CD4-positive, alpha-beta T cell (primary cell): ENCODE measurements at regions not wholly inside any gene's neighbourhood (a gene's known extent, or its start where the extent isn't known, plus 50 kb on each side); places are given as distances from the start of the nearest gene placed in this dataset.

Experiments used
- ATAC-seq: fragments of 200-7000 bp; cut with Tn5 transposase; one replicate; pipeline ENCODE4 v1.10.0; 2022; ENCODE audit warnings: mild to moderate bottlenecking; ENCODE audit not compliant: poor library complexity
- CTCF ChIA-PET: fragments of 350-600 bp; sonication (Branson Sonifier 250); formaldehyde crosslinking; loops from one replicate; lab custom pipeline; 2021; ENCODE audit warnings: antibody characterized with exemption, inconsistent platforms; lab: Charles Lee
- POLR2A ChIA-PET: fragments of 350-600 bp; sonication (Branson Sonifier 250); formaldehyde crosslinking; loops from one replicate; lab custom pipeline; 2021; ENCODE audit warnings: antibody characterized with exemption, inconsistent platforms; lab: Charles Lee
- DNase-seq, 14 experiments: peaks; one replicate each; pipeline ENCODE4 v3.0.0-alpha.2; 2013 to 2020; ENCODE audit warnings: mixed read lengths in 2 of 14
- H3K27ac ChIP-seq, 2 donors: one replicate each; pipeline versions ENCODE4 v1.5.1 to v1.7.0; 2013; ENCODE audit warnings: low read length in 2 of 2, low read depth in 1 of 2, mild to moderate bottlenecking in 1 of 2
- H3K27me3 ChIP-seq, 2 experiments: 1 replicate in 1 of 2; 2 replicates in 1 of 2; pipeline versions ENCODE4 v1.6.1 to v1.7.0; 2013; ENCODE audit warnings: low read length in 2 of 2, control low read depth in 1 of 2, mild to moderate bottlenecking in 1 of 2, moderate library complexity in 1 of 2; ENCODE audit not compliant: insufficient read depth in 2 of 2, control insufficient read depth in 1 of 2
- H3K36me3 ChIP-seq: one replicate; pipeline ENCODE4 v1.6.1; 2013; ENCODE audit warnings: low read length, control low read depth; ENCODE audit not compliant: insufficient read depth
- H3K4me1 ChIP-seq: one replicate; pipeline ENCODE4 v1.6.1; 2013; ENCODE audit warnings: low read length, control low read depth; ENCODE audit not compliant: insufficient read depth
- H3K4me3 ChIP-seq: one replicate; pipeline ENCODE4 v1.5.1; 2013; ENCODE audit warnings: mild to moderate bottlenecking, low read length, moderate library complexity
- H3K9me3 ChIP-seq, 2 experiments: 1 replicate in 1 of 2; 2 replicates in 1 of 2; pipeline versions ENCODE4 v1.6.1 to v1.7.0; 2013; ENCODE audit warnings: low read length in 2 of 2, mild to moderate bottlenecking in 2 of 2, control low read depth in 1 of 2, moderate library complexity in 1 of 2; ENCODE audit not compliant: control insufficient read depth in 1 of 2, insufficient read depth in 1 of 2
- H3K27ac Mint-ChIP-seq: one replicate; pipeline ENCODE4 v1.8.0; 2020; ENCODE audit warnings: mixed read lengths
- H3K27me3 Mint-ChIP-seq: one replicate; pipeline ENCODE4 v1.8.0; 2021; ENCODE audit warnings: mixed read lengths
- H3K36me3 Mint-ChIP-seq: one replicate; pipeline ENCODE4 v1.8.0; 2021; ENCODE audit warnings: low read depth, mixed read lengths
- H3K4me1 Mint-ChIP-seq: one replicate; pipeline ENCODE4 v1.8.0; 2021; ENCODE audit warnings: low read depth, mixed read lengths
- H3K4me3 Mint-ChIP-seq: one replicate; pipeline ENCODE4 v1.8.0; 2020; ENCODE audit warnings: mild to moderate bottlenecking, mixed read lengths
- H3K9me3 Mint-ChIP-seq: one replicate; pipeline ENCODE4 v1.8.0; 2020; ENCODE audit warnings: mixed read lengths
- intact Hi-C, 2 experiments: fragments of 100-400 bp; cut with DNase I in 1 of 2; cut with micrococcal nuclease in 1 of 2; formaldehyde crosslinking; loops; one replicate each; pipeline versions ENCODE4 v1.15.1 to v1.9.0; 2023 to 2025; cut with DNase I, micrococcal nuclease
- TF ChIP-seq, protein P1 (sequence below): fragments of 200-600 bp; IDR thresholded peaks from one replicate; pipeline ENCODE4 v1.8.0; 2022; ENCODE audit warnings: antibody characterized with exemption, mild to moderate bottlenecking

DNA sequence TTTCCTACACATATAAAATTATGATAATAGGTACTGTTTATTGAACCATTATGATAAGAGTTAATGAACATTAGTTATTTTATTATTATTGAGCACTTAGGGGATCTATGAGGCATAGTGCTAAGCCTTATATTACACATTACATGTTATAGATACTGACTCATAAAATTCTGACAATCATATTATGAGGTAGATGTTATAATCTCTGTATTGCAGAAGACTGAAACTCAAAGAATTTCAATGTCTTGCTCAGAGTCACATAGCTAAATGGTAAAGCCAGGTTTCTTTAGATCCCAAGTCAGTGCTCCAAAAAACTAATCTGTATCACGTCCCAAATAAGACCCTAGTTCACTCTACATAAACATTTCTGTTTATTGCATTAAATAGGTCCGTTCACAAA is 207.2 kb upstream of the CNKSR2 start:
- Histone ChIP-seq H3K27ac (no peak overlapping the region), H3K4me3 (no peak overlapping the region), H3K4me1 (no peaks in the 10 kb centered on the region), H3K36me3 (no peaks in the 10 kb centered on the region), H3K27me3 (no peaks in the 10 kb centered on the region), H3K9me3 (no peaks in the 10 kb centered on the region)
- Mint-ChIP-seq H3K27ac (no peak overlapping the region), H3K4me3 (no peak overlapping the region), H3K9me3 (no peaks in the 10 kb centered on the region), H3K36me3 (no peaks in the 10 kb centered on the region), H3K27me3 (no peaks in the 10 kb centered on the region), H3K4me1 (no peaks in the 10 kb centered on the region)
- ChIA-PET CTCF (interaction anchor here (1.2 kb wide), 1 partner anchor 10 kb away, joined by 3 read pairs; no protein-coding TSS in a partner anchor), POLR2A (no interaction called here)
- TF ChIP-seq, protein P1, sequence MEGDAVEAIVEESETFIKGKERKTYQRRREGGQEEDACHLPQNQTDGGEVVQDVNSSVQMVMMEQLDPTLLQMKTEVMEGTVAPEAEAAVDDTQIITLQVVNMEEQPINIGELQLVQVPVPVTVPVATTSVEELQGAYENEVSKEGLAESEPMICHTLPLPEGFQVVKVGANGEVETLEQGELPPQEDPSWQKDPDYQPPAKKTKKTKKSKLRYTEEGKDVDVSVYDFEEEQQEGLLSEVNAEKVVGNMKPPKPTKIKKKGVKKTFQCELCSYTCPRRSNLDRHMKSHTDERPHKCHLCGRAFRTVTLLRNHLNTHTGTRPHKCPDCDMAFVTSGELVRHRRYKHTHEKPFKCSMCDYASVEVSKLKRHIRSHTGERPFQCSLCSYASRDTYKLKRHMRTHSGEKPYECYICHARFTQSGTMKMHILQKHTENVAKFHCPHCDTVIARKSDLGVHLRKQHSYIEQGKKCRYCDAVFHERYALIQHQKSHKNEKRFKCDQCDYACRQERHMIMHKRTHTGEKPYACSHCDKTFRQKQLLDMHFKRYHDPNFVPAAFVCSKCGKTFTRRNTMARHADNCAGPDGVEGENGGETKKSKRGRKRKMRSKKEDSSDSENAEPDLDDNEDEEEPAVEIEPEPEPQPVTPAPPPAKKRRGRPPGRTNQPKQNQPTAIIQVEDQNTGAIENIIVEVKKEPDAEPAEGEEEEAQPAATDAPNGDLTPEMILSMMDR: no peak
- intact Hi-C loops: no loop called here
- ATAC-seq (no peak), DNase-seq (no peak)

DNA sequence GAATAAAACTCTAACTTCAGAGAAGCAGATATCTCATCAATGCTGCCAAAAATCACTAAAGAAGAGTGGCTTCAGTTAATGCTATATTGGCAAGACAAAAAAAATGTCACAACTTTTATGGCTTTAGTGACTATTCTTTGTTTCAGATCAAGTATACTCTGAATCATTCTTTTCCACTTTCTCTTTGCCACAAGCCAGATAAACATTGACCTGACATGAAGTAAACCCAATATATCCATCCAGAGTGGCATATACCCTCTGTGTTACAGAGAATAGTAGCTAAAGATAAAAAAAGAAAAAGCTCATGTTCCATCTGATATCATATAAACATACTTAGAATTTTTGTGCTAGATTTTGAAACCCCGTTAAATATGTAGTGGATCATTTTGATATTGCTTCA is 206.7 kb upstream of the CNKSR2 start:
- Histone ChIP-seq H3K27me3 (no peaks in the 10 kb centered on the region), H3K36me3 (no peaks in the 10 kb centered on the region), H3K27ac (no peak overlapping the region), H3K9me3 (no peaks in the 10 kb centered on the region), H3K4me1 (no peaks in the 10 kb centered on the region), H3K4me3 (no peak overlapping the region)
- ATAC-seq (no peak), DNase-seq (no peak)
- intact Hi-C loops: no loop called here
- ChIA-PET POLR2A (no interaction called here), CTCF (interaction anchor here (1.2 kb wide), 1 partner anchor 10 kb away, joined by 3 read pairs; no protein-coding TSS in a partner anchor)
- H3K4me1 Mint-ChIP-seq: no peaks in the 10 kb centered on the region
- H3K4me3 Mint-ChIP-seq: no peak overlapping the region
- H3K36me3 Mint-ChIP-seq: no peaks in the 10 kb centered on the region
- no peaks in the 10 kb centered on the region for H3K27me3 Mint-ChIP-seq
- TF ChIP-seq, protein P1: no peak
- no peaks in the 10 kb centered on the region for H3K9me3 Mint-ChIP-seq
- no peak overlapping the region for H3K27ac Mint-ChIP-seq

DNA sequence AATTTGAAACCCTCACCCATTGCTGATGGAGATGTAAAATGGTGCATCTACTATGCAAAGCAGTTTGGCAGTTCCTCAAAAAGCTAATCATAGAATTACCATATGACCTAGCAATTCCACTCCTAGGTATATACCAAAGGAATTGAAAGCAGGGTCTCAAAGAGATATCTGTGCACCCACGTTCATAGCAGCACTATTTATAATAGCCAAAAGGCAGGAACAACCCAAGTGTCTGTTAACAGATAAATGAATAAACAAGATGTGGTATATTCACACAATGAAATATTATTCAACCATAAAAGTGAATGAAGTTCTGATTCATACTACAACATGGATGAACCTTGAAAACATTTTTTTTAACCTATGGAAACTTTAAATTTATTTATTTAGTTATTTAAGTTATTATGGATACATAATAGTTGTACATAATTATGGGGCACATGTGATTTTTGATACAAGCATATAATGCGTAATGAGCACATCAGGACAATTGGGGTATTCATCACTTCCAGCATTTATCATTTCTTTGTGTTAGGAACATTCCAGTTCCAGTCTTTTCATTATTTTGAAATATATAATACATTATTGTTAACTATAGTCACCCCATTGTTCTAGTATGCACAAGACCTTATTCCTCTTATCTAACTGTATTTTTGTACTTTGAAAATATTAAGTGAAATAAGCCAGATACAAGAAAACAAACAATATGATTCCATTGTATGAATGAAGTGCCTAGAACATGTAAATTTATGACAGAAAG is 205.6 kb upstream of the CNKSR2 start:
- Histone ChIP-seq H3K9me3 (no peaks in the 10 kb centered on the region), H3K27ac (no peak overlapping the region), H3K27me3 (no peaks in the 10 kb centered on the region), H3K4me1 (no peaks in the 10 kb centered on the region), H3K4me3 (no peak overlapping the region), H3K36me3 (no peaks in the 10 kb centered on the region)
- no peak overlapping the region for H3K27ac Mint-ChIP-seq
- no peaks in the 10 kb centered on the region for H3K27me3 Mint-ChIP-seq
- no peak overlapping the region for H3K4me3 Mint-ChIP-seq
- H3K4me1 Mint-ChIP-seq: no peaks in the 10 kb centered on the region
- H3K36me3 Mint-ChIP-seq: no peaks in the 10 kb centered on the region
- ATAC-seq (no peak), DNase-seq (no peak)
- H3K9me3 Mint-ChIP-seq: no peaks in the 10 kb centered on the region
- intact Hi-C loops: no loop called here
- TF ChIP-seq, protein P1: no peak
- CTCF ChIA-PET: interaction anchor here (0.5 to 1.2 kb wide), 2 partner anchors 11 to 74 kb away, joined by 3 read pairs; no protein-coding TSS in a partner anchor
- POLR2A ChIA-PET: no interaction called here
